ENCODE measurements at regions not wholly inside any gene's neighbourhood (a gene's known extent, or its start where the extent isn't known, plus 50 kb on each side); places are given as distances from the start of the nearest gene placed in this dataset.

- DNase-seq (ENCODE audit: low read depth, low spot score) = no peak
These were observed 606.9 kb upstream of the NRXN1 start for GRCh38 chr2:51638811-51639210.

GRCh38 chr2:51633073-51633472, 601.1 kb upstream of the NRXN1 start:
- Histone ChIP-seq H3K27me3 (ENCODE audit: control insufficient read depth, insufficient read depth, low read length) (no peaks in the 10 kb centered on the region), H3K9me3 (ENCODE audit: control insufficient read depth, insufficient read depth, low read length) (no peaks in the 10 kb centered on the region), H3K27ac (ENCODE audit: low read depth, low read length) (no peak overlapping the region), H3K4me3 (ENCODE audit: low read depth, low read length) (no peak overlapping the region)
- ChIA-PET CTCF (no interaction called here), POLR2A (no interaction called here)
- no peak for TF ChIP-seq CTCF (IDR thresholded peaks at IDR 0.05; ENCODE audit: low read depth, low read length)
- no peak for DNase-seq (ENCODE audit: low read depth, low spot score)

More at GRCh38 chr2:51638811-51639210, 606.9 kb upstream of the NRXN1 start:
- H3K27ac ChIP-seq (ENCODE audit: low read depth, low read length) = no peak overlapping the region
- CTCF ChIA-PET = no interaction called here
- H3K27me3 ChIP-seq (ENCODE audit: control insufficient read depth, insufficient read depth, low read length) = no peaks in the 10 kb centered on the region
- TF ChIP-seq CTCF (IDR thresholded peaks at IDR 0.05; ENCODE audit: low read depth, low read length) = no peak
- no peaks in the 10 kb centered on the region for H3K9me3 ChIP-seq (ENCODE audit: control insufficient read depth, insufficient read depth, low read length)
- POLR2A ChIA-PET = no interaction called here
- H3K4me3 ChIP-seq (ENCODE audit: low read depth, low read length) = no peak overlapping the region

DNA sequence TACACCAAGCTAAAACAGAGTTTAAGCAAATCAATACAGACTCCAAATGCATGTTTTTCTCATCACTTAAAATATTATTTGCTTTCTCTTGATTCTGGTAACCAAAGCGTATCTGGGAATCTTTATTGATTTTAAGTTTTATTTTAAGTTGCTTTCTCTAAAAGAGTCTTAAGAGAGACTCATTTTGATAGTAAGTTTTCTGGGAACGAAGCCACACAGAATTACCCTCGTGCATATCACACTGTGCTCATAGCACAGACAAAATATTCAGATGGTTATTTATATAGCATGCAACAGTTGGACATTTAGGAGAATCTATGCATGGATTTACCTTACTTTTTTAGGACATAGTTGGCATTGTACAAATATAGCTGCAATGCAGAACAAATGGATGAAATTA, 597.5 kb upstream of the NRXN1 start:
- no peaks in the 10 kb centered on the region for H3K9me3 ChIP-seq (ENCODE audit: control insufficient read depth, insufficient read depth, low read length)
- H3K27me3 ChIP-seq (ENCODE audit: control insufficient read depth, insufficient read depth, low read length) = no peaks in the 10 kb centered on the region
- no peak overlapping the region for H3K4me3 ChIP-seq (ENCODE audit: low read depth, low read length)
- ChIA-PET POLR2A (no interaction called here), CTCF (no interaction called here)
- TF ChIP-seq CTCF (IDR thresholded peaks at IDR 0.05; ENCODE audit: low read depth, low read length) = no peak
- DNase-seq (ENCODE audit: low read depth, low spot score) = no peak
- H3K27ac ChIP-seq (ENCODE audit: low read depth, low read length) = no peak overlapping the region

DNA sequence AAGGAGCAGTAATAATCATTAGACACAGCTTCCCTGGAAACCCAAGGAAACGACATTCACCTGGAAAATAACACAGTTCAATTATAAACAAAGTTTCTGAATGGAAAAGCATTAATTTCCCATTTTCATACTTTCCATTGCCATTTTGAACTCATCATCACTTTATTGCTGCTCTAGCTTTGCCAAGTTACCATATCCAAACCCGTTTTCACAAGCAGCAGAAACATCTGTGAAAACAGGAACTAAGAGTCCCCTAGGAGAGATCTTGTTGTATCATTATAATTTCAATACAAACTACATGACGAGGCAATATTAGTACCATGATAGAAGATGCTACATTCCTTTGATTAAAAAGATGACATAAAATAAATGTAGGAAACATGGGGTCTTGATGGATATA, 597.0 kb upstream of the NRXN1 start:
- ChIA-PET CTCF (no interaction called here), POLR2A (no interaction called here)
- no peaks in the 10 kb centered on the region for H3K9me3 ChIP-seq (ENCODE audit: control insufficient read depth, insufficient read depth, low read length)
- no peak overlapping the region for H3K4me3 ChIP-seq (ENCODE audit: low read depth, low read length)
- no peak overlapping the region for H3K27ac ChIP-seq (ENCODE audit: low read depth, low read length)
- TF ChIP-seq CTCF (IDR thresholded peaks at IDR 0.05; ENCODE audit: low read depth, low read length) = no peak
- no peak for DNase-seq (ENCODE audit: low read depth, low spot score)
- H3K27me3 ChIP-seq (ENCODE audit: control insufficient read depth, insufficient read depth, low read length) = no peaks in the 10 kb centered on the region

GRCh38 chr2:51624995-51625394, 593.1 kb upstream of the NRXN1 start:
- ChIA-PET POLR2A (no interaction called here), CTCF (no interaction called here)
- no peak for TF ChIP-seq CTCF (IDR thresholded peaks at IDR 0.05; ENCODE audit: low read depth, low read length)
- Histone ChIP-seq H3K4me3 (ENCODE audit: low read depth, low read length) (no peak overlapping the region), H3K9me3 (ENCODE audit: control insufficient read depth, insufficient read depth, low read length) (no peaks in the 10 kb centered on the region), H3K27me3 (ENCODE audit: control insufficient read depth, insufficient read depth, low read length) (no peaks in the 10 kb centered on the region), H3K27ac (ENCODE audit: low read depth, low read length) (no peak overlapping the region)
- peak; percentile 13 for DNase-seq (ENCODE audit: low read depth, low spot score)

All from AG04450 (cell line).